22Rv1 (cell line): ENCODE measurements at regions not wholly inside any gene's neighbourhood (a gene's known extent, or its start where the extent isn't known, plus 50 kb on each side); places are given as distances from the start of the nearest gene placed in this dataset.

Source experiments
- CTCF ChIP-seq: fragments of 450-650 bp; IDR thresholded peaks from 2 replicates; pipeline ENCODE4 v1.5.1; 2017; ENCODE audit warnings: mild to moderate bottlenecking
- ZFX ChIP-seq: fragments of 450-650 bp; IDR thresholded peaks from 2 replicates; pipeline ENCODE4 v1.6.1; 2017; ENCODE audit warnings: antibody characterized with exemption, borderline replicate concordance

- TF ChIP-seq ZFX (no peak), CTCF (no peak)
These were observed 97.5 kb upstream of the RPS6KA3 start for GRCh38 chrX:20364238-20364637.
